ENCODE measurements at regions not wholly inside any gene's neighbourhood (a gene's known extent, or its start where the extent isn't known, plus 50 kb on each side); places are given as distances from the start of the nearest gene placed in this dataset.
A peak's percentile ranks its signal among the peaks of the same experiment; 100 is the strongest.

DNA sequence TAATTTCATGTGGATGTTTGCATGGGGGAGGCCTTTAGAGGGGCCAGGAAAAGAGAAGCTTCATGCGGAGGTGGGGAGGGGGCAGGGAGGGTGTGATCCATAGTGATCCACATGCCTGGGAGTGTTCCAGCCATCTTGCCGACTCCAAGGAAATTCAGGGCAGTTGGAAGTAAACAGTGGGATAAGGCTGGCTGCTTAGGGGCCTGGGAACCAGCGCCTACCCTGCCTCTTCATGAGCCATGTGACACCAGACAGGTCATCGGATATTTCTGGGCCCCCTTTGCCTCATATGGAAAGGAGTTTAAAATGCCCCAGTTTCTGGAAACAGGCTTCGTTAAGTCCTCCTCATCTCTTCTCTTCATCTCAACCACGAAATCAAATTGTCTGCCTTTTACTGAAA, 983.2 kb downstream of the BCL11B start:
- DNase-seq, result no peak

DNA sequence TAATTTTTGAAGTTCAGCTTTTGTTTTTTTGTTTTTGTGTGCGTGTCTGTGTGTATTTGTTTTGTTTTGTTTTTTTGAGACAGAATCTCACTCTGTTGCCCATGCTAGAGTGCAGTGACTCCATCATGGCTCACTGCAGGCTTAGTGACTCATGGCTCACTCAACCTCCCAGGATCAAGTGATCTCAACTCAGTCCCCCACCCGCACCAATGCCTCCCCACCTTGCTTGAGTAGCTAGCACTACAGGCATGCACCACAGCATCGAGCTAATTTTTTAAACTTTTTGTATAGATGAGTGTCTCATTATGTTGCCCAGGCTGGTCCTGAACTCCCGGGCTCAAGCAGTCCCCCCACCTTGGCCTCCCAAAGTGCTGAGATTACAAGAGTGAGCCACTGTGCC, 981.4 kb downstream of the BCL11B start:
- DNase-seq, result peak in 1 of 2 donors; percentile 10

DNA sequence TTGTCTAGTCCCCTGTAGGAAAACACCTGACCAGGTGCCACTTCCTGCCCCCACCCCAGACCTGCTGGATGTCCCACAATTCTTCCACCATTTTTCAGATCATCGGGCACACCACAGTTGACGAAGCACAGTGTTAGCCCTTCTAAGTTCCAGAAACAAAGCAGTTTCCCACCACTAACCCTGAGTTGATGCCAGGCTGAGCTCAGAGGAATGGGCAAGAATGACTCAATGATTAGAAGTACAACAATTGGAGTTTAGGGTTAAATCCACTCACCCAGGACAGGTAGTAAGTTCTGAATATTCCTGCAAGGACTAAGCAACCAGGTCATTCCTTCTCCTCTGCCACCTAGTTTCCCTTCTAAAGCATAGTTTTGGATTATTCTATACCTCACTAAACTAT, 979.8 kb downstream of the BCL11B start:
- no peak for DNase-seq

DNA sequence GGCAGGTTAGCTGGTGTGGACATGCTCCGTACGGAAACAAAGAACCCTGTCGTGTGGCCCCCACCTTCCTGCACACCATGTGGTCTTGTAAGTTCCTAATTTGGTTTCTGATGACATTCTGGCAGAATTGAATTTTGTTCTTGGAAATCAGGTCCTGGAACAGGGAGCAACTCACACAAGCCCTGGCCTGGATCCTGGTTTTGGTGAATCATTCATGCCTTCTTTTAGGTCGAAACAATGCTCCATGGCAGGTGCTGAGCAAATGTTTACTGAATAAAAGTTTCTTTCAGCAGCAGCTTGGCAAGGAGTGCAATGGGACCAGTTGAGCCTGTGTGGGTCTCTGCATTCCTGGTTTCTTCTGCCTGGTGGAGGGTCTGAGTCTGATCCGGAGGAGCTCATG, 978.4 kb downstream of the BCL11B start:
- no peak for DNase-seq

DNA sequence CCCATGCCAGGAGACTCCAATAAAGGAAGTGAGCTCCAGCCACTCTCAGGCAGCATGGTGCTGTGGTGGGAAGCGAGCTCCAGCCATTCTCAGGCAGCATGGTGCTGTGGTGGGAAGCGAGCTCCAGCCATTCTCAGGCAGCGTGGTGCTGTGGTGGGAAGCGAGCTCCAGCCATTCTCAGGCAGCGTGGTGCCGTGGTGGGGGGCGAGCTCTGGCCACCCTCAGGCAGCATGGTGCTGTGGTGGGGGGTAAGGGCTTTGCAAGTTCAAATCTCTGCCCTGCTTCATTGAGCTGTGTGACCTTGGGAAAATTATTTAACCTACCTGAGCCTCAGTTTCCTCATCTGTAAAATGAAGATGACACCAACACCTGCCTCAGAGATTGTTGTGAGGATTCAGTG, 975.1 kb downstream of the BCL11B start:
- DNase-seq, result no peak

DNA sequence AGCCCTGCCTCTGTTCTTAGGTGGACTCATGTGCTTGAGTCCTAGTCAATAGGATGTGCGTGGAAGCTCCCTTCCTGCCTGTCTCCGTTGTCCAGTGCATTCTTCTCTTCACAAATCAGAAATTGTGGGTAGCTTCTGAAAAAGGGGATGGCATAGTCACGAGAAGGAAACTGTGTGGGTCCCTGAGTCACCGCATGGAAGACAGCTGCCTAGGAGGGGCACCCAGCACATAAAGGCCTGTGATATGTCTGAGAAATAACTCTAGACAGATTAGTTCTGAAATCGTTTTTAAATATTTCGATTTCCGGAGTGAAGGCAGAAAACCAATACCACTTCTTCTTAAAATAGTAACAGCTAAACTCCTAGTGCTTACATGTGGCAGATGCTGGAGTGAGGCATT, 974.4 kb downstream of the BCL11B start:
- DNase-seq, result no peak

DNA sequence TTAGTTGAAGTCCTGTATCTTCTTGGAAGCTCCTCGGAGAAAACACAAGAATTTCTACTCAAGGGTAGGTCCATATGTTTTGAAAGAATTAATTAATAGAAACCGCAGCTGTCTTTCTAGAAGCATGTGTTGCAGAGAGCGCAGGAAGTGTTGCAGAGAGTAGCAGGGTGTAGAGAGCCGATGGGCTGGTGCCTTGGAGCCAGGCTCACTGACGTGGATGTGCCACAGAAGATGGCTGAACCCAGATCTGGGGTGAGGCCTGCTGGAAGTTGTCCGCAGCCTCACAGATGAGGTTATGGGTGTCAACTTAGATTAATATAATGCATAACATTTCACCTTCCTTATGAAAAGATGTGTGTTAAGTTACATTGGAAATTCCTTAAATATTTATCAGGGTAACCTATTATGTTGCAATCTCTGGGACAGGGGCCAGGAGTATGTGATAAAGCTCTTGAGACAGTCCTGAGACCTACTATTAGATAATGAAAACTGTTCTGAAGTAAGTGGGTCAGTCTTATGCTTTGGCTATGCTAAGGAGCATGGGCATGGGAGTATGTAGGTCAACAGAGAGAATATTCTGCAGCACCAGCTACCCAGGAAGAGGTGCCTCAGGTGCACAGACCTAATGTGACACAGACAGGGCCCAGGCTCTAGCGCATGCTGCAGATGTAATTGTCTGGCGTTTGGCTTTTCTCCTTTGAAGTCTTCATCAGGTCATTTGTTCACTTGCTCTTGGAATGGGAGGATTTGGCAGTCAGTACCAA, 973.3 kb downstream of the BCL11B start:
- no peak for DNase-seq

DNA sequence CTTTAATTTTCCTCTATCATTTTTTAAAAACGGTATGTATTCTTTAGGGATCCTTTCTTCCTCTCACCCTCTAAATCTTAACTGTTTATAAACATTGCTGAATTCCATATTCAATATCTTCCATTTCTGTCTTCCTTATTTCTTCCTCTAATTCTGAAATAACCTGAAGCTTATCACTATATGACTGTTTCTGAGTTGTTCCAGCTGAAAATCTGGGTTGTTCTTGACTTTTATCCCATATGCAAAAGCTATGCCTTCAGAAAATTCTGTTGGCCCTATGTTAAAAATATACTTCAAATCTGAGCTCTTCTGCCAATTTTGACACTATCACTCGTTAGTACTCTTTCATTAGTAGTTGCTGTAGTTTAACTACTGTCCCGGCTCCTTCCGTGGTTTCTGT, 970.3 kb downstream of the BCL11B start:
- no peak for DNase-seq

DNA sequence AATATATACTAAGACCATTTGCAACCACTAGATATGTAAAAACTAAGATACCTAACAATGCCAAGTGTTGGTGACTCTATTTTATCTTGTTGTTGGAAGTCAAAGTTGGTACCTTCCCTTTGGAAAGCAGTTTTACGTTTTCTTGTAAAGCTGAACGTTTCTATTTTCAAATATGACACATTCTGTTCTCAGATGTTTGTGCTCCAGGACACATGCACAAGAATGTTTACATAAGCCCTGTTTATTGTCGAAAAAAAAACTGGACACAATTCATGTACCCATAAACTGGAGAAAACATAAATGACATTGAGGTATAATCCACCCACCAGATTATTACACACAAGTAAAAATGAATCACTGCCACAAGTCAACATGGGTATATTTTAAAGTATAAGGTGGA, 967.4 kb downstream of the BCL11B start:
- no peak for DNase-seq

DNA sequence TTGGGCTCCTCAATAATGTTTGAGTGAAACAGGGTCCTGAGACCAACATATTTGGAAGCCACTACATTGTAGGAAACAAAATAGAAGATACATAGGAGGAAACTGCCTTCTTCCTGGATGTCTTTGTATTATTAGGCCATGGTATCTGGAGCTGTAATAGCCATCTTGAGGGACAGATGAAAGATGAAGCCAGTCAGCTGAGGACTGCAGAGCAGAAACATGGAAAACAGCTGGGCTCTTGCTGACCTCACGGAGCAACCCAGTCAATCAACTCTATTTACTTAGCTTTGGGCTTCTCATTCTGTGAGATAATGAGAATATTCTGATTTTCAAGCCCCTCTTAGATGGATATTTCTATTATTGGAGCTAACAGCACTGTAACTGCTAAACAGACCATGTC, 962.4 kb downstream of the BCL11B start:
- no peak for DNase-seq

DNA sequence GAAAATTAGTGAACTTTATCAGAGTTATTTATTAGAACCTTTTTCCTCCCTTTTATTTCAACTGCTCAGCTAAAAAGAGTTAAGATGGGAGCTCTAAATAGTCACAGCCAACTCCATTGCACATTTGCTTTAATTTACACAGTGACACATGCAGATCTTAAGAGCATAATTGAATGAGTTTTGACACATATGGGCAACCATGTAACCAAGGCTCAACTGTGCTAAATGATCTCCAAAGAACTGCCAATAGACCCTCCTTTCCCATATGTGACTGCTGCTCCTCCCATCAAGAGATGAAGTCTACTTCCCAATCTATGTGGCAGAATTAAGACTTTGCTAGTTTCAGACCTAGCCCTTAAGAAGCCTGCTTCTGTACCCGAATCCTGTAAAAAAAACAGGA, 960.0 kb downstream of the BCL11B start:
- no peak for DNase-seq

DNA sequence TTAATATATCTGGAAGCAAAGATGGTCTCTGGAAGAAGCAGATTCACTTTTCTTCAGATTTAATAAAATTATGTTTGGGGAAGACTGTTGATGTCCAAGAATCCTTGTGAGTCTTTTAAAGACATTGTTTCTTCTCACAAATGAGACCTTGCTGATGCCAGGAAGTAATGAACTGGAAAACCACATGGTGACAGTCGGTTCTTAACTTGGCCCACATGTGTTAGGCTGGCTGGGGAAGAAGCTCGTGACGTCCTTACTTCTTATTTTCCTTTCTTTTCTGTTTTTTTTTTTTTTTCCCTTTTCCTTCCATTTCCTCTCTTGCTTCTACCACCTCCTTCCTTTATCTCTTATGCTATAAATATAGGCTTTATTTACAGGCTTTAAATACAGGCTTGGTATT, 950.2 kb downstream of the BCL11B start:
- DNase-seq, result no peak

DNA sequence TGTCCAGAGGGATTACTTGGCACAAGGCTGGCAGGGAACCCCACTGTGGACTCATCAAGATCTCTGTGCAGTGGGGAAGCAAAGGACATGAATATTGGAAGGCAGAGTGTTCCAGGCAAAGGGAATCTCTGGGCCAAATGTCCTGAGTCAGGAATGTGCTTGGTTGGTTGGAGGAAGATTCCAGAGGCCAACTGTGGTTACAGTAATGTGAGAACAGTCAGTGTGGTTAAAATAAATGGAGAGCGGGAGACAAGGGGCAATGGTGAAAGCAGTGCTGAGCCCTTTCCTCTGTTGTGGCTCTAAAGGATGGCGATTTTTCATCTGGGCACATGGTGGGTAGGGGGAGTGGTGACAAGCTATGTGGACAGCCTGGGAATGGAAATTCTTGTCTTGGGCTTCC, 948.2 kb downstream of the BCL11B start:
- no peak for DNase-seq

DNA sequence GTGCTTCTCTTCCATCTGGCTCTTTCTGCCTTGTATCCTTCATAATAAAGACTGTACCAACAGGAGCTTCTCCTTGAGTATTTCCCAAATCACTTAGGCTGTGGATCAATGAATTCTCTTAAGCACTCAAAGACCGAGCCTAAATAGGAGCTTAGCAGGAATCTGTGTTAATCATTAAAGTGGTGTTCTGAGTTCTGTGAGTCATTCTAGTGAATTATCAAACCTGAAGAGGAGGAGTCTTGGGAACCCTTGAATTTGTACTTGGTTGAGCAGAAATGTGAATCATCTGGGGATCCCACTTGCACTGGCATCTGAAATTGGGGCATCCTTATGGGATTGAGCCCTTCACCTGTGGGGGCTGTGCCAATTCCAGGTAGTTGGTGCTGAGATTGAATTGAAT, 946.2 kb downstream of the BCL11B start:
- DNase-seq, result no peak

DNA sequence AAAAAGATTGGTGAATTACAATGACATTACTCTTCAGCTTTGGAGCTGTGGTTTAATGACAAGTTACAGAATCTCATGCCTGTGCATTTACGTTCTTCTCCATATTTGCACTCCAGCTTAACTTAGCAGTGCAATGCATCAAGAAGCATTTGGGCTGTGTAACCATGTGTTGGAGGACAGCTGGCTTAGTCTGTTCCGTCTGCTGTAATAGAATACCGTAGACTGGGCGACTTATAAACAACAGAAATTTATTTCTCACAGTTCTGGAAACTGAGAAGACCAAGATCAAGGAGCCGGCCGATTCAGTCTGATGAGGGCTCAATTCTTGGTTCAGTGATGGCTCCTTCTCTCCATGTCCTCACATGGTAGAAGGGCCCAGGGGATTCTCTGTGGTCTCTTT, 943.5 kb downstream of the BCL11B start:
- DNase-seq, result no peak

DNA sequence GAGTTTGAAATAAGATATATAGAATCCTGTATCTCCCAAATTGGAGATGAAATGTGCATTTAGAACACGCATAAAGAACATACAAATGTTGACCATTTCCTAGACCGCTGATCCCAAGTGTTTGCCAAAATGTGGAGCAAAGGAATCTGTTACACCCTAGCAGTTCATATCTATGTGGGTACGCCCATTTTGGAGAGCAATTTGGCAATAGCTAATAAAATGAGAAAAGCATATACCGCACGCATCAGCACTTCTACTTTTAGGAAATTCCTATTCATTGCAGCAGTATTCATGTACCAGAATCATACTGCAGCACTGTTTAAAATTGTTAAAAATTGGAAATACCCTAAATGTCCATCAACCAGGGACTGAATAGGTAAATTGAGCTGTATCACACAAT, 937.8 kb downstream of the BCL11B start:
- no peak for DNase-seq

DNA sequence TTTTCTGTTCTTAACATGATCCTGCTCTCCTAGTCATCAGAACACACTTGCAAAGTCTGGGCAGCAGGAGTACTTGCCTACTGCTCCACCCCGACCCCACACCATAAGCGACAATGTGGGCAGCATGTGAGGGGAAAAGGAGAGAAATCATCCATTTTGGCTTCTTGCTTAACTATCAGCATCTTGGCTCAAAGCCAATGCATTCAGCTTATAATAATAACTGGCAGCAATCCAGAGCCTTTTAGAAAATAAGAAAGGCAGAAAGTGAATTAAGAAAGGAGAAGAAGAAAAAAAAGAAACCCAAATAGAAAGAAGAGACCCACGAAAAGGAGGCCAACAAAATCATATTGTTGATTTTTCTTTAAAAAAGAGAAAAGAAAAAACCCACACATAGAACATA, 930.8 kb downstream of the BCL11B start:
- no peak for DNase-seq

DNA sequence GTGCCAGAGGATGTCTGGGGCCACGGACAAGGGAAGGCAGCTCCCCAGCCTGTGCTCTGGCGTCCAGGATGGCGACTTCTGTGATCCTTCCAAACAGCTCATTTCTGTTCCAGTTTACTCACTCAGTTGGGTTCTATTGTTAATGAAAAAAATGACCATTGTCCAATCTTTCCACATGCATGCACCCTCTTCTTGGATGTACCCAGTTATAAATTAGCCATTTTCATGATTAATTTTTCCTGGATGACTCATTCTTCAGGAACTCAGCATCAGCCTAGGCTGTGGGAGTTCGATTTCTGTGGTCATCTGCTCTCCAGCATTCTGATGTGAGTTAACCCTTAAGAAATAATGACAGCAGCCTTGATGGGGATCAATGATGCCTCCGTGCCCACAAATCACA, 926.8 kb downstream of the BCL11B start:
- no peak for DNase-seq

DNA sequence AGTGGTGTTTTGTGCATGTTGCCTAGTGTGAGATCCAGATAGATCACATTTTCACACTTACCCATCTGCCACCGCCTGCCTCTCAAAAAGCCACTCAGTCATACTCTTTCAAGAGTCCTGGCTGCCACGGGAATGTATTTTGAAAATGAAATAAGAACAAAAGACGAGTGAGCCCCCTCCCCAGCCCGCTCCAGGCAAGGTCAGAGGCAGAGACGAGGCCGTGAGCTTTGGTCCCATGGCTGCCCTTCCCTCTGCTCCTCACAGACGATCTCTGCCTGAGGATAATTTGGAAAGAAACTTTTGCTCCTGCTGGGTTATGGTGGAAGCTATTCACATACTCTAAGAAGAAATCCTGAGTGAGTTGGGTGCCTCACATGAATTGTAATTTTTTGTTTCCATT, 924.3 kb downstream of the BCL11B start:
- DNase-seq, result no peak

DNA sequence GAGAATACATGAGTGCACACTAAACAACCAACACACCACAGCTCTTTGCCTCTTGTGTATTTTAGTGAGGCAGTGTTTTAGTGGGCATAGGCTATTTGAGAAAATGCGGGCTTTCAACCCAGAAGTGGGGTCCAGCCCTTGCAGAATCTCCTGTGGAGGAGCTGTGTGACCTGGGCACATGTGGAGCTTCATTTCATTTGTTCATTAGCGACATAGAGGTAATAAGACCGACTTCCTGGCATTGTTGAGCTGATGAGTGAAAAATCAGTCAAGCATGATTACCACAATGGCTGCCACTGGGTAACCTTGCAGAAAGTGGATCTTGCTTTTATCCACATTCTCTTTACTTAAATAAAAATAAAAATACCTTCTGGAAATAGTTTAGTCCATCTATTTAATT, 923.5 kb downstream of the BCL11B start:
- DNase-seq, result no peak

DNA sequence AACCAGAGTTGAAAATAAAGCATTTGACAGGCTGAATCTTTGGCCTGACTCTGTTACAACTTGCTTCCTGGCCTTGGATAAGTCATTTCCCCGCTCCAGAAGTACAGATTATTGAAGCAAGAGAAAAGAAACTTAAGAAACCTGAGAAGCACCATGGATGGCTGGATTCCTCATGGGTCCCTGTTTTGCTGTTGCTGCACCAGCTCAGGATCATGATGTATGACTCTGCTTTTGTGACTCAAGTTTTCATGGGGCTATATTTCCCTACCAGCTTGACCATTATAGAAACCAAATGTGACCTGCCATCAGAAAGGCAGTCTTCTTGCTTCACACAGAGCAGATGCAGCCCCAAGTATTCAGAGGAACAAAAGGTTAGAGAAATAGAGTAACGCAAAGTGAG, 921.8 kb downstream of the BCL11B start:
- no peak for DNase-seq

DNA sequence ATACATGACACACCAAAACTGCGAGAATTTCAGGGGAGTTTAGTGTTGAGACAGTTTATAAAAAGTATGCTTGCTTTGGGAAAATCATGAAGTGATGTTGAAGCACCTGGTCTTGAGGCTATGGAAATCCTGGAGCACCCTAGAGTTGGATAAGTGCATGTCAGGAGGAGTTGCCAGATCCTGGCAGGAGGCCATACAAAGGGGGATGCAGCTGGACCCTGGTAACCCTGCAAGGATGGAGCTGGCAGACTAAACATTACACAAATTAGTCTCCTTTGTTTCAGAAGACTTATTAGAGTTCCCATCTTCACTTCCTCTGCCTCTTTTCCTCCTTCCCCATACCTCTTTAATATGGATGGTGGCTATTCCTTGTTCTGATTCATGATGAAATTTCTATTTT, 907.0 kb downstream of the BCL11B start:
- DNase-seq, result no peak

DNA sequence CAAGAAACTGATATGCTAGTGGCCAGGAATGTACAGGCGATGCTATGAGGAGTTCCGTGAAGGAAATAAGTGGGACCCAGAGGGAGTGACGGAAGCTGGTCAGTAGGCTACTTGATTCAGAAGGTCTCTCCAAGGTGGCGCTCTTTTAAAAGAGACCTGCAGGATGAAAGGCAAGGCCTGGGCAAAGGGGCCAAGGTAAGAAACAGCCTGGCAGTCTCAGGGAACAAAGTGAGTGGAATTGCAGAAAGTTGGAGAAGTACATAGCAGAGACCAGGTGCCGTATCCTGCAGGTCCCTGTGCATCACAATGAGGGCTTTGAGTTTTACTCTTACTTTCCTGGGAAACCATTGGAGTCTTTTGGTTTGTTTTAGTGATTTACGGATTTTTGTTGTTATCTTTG, 905.6 kb downstream of the BCL11B start:
- no peak for DNase-seq

DNA sequence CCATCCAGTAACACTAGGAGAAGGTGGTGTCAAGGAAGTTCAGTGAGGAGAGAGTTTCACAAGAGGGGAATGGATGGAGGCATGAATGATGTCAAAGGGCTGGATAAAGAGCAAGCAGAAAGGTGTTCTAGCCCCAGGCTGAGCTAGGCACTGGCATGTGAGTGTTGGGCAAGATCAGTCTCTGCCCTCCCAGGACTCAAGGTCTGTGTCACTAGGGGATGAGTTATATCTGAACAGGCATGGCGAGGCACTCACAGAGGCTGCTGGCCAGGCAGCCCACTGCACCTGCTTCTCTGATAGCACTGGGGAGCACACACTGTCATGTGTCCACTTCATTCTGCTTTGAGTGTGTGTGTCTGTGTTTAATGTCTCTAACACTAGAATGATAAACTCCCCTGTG, 903.8 kb downstream of the BCL11B start:
- DNase-seq, result no peak

DNA sequence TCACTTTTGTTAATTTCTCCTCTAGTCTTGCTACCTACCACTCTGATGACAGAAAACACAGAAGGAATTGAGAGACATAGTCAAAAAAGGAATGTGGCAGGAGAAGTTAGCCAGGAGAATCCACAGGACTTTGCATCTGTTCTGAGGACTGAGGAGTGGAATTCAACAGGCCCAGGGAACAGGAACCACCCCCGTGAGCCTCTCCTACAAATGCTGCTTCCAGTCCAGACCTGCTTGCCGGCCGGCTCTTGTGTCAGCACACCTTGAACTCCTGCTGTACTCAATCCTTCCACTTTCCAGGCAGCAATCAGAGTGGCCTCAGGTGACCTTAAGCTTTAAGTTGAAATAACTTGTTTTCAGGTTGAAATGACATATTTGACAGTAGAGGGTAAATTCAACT, 903.1 kb downstream of the BCL11B start:
- no peak for DNase-seq

DNA sequence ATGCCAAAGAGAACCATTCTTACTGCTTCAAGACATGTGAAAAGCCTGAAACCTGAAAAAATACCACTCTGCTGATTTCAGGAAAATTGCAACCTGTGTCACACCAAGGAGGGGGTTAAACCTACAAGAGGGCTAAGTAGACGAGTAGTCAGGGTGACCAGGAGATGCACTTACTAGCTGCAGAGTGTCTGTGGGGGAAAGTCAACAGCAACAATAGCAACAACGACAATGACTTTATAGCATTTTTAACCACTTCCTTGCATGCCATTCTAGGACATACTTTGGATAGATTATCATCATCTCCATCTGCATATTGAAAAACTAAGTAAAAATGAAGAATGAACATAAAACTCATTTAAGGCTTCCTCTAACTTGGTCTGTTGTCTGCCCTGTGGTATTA, 902.7 kb downstream of the BCL11B start:
- DNase-seq, result no peak
